ENCODE measurements at regions not wholly inside any gene's neighbourhood (a gene's known extent, or its start where the extent isn't known, plus 50 kb on each side); places are given as distances from the start of the nearest gene placed in this dataset.

DNA sequence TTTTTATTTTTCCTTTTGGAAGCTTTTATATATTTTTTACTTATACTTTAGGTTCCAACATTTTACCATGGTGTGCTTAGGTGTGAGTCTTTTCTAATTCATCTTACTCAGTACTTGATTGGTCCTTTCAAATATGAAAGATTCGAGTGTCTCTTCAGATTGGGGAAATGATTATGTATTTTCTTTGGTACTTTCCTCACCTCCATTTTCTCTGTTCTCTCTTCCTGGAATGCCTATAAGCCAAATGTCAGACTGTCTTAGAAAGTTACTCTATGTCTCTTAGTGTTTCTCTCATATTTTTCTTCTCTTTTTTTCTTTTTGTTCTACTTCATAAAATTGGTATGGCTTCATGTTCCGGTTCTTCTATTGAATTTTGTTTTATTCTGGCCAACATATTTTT, 119.6 kb upstream of the SV2C start:
- TF ChIP-seq, protein P1, sequence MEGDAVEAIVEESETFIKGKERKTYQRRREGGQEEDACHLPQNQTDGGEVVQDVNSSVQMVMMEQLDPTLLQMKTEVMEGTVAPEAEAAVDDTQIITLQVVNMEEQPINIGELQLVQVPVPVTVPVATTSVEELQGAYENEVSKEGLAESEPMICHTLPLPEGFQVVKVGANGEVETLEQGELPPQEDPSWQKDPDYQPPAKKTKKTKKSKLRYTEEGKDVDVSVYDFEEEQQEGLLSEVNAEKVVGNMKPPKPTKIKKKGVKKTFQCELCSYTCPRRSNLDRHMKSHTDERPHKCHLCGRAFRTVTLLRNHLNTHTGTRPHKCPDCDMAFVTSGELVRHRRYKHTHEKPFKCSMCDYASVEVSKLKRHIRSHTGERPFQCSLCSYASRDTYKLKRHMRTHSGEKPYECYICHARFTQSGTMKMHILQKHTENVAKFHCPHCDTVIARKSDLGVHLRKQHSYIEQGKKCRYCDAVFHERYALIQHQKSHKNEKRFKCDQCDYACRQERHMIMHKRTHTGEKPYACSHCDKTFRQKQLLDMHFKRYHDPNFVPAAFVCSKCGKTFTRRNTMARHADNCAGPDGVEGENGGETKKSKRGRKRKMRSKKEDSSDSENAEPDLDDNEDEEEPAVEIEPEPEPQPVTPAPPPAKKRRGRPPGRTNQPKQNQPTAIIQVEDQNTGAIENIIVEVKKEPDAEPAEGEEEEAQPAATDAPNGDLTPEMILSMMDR (IDR thresholded peaks at IDR 0.05; ENCODE audit: low read depth, low read length) = no peak
- no peak for TF ChIP-seq EZH2phosphoT487 (IDR thresholded peaks at IDR 0.05; ENCODE audit: low read depth)

Measured in OCI-LY3 (cell line).